Fibroblast of pulmonary artery (primary cell): ENCODE measurements at regions not wholly inside any gene's neighbourhood (a gene's known extent, or its start where the extent isn't known, plus 50 kb on each side); places are given as distances from the start of the nearest gene placed in this dataset.

Experiments
- DNase-seq: peaks from one replicate; pipeline ENCODE4 v3.0.0-alpha.2; 2010; ENCODE audit warnings: low read depth
- H3K4me3 ChIP-seq: replicated peaks from 2 replicates; pipeline ENCODE4 v1.5.1; 2011; ENCODE audit warnings: low read depth, mild to moderate bottlenecking, control low read depth, low read length, moderate library complexity
- TF ChIP-seq, protein P1 (sequence below): IDR thresholded peaks from 2 replicates; pipeline ENCODE4 v1.5.1; 2011; ENCODE audit warnings: mild to moderate bottlenecking, control low read depth, low read length, inconsistent platforms; ENCODE audit errors: missing control alignments

DNA sequence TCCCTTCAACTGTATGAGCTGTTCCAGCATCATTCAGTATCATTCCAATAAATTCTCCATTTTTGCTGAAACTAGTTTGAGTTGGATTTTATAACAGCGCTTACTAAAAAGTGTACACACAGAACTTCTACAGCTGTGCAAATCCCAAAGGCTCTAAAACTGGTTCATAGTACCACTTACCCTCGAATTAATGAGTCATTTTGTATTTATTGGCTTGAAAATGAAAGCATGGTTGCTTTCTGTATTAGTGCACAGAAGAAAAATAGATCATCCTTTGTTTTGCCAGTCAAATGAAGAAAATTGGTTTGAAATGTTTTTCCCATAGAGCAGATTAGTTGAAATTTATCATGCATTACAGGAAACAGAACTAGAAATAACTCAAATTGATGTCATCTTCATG, 268.3 kb upstream of the CPNE8 start:
- DNase-seq = peak; percentile 1
- TF ChIP-seq, protein P1, sequence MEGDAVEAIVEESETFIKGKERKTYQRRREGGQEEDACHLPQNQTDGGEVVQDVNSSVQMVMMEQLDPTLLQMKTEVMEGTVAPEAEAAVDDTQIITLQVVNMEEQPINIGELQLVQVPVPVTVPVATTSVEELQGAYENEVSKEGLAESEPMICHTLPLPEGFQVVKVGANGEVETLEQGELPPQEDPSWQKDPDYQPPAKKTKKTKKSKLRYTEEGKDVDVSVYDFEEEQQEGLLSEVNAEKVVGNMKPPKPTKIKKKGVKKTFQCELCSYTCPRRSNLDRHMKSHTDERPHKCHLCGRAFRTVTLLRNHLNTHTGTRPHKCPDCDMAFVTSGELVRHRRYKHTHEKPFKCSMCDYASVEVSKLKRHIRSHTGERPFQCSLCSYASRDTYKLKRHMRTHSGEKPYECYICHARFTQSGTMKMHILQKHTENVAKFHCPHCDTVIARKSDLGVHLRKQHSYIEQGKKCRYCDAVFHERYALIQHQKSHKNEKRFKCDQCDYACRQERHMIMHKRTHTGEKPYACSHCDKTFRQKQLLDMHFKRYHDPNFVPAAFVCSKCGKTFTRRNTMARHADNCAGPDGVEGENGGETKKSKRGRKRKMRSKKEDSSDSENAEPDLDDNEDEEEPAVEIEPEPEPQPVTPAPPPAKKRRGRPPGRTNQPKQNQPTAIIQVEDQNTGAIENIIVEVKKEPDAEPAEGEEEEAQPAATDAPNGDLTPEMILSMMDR = no peak
- no peak overlapping the region for H3K4me3 ChIP-seq

DNA sequence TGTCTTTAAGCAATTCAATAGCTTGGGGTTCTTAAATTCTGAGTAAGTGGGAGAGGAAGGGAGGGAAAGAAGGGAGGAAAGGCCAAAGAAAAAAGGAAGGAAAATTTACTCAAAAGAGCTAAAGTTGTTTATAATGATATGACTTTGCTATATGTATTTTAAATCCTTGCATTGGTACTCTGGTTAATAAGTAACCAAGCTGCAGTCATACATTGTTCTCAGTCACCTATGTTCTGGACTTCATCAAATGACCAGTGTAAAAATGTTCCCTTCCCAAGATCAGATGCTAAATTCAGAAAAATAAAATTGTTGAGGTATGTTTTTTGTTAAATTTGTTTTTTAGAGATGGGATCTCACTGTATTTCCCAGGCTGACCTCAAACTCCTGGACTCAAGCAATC, 259.9 kb upstream of the CPNE8 start:
- DNase-seq = no peak
- TF ChIP-seq, protein P1 = no peak
- no peak overlapping the region for H3K4me3 ChIP-seq

DNA sequence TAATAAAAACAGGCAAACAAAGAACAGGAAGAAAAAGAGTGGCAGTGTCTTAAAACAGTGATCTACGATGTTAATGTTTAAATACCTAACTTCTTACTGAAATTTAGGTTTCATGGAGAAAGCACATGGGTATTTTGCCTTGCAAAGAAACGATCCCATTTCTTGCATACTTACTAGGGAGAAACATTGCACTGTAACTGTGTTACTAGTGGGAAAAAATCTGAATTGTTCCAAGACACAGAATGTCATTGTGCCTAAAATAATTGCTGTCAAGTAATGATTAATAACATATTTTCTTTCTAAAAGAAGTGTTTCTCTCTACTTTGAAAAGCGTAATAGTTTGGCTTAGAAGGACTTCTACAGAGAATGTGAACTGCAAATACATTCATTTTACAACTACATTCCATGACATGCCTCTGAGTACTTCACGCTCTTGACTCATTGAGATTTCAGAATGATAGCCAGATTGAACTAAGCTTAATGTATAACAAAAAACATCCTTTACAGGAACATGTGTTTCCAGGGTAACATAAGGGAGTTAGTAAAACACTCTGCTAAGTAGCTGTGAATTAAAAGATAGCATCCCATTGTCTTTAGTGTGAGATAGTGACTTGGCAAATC, 256.2 kb upstream of the CPNE8 start:
- TF ChIP-seq, protein P1 = no peak
- peak; percentile 1 for DNase-seq
- no peak overlapping the region for H3K4me3 ChIP-seq

DNA sequence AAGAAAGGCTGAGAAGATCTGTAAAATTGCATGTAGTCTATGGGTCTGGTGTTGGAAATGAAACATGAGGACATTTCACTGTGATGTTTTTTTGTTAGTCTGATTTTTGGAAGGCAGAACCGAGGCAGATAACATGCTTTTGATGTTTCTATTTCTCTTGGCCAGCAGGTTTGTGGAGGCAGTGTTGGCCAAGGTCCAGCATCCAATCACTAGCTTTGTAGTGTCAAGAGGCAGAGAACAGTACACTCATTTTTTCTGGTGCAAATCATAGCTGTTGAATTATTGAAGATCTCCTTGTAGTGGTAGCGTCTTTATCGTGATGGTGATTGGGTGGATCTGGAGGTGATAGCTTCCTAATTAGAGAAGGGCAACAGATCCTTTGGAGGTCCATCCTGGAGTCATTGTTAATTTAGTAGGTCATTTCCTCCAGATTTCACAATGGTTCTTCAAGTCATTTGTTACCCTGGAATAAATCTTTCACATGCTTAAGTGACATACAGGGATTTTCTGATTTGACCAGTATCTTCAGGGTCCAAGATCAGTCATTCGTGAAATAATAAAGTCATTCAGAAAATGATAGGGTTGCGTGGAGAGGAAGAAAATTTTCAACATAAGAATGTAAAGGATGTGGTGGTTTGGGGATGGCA, 252.4 kb upstream of the CPNE8 start:
- no peak overlapping the region for H3K4me3 ChIP-seq
- DNase-seq = peak; percentile 42
- TF ChIP-seq, protein P1 = no peak

DNA sequence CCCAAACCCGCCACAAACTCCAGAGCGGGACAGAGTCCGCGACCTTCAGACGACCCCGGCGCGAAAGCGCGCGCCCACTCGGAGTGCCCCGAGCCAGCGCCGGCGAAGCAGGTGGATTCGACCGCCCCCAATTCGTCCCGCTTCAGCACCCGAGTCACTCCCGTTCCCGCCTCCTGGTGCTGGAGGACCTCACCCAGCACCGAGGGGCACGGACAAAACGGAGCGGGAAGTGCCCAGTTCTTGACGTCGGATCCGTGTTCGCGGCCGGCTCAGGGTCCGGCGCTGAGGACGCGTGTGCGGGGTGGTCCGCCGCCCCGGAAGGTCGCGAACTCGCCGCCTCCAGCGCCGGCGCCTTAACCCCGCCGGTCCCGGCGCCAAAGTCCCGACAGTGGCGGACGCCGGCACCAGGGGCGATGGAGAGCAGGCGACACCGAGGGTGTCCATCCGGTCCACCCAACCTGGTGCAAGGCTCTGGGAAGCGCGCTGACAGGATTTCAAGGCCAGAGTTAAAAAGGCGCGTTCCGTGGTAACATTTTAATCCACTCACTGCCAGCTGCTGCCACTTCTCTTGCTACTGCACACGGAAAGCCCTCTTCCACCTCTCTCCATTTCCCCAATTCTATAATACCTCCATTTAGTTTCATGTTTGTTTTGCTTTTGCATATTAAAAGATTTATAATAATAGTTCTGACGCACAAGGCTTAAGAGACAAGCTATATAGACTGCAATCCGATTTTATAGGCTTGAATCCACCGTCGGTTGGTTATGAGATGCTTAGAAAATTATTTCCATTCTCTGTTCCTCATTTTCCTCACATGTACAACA, 240.0 kb upstream of the CPNE8 start:
- DNase-seq = peak; percentile 43
- TF ChIP-seq, protein P1 = peak; percentile 55
- H3K4me3 ChIP-seq = peak overlapping the region; percentile 54

DNA sequence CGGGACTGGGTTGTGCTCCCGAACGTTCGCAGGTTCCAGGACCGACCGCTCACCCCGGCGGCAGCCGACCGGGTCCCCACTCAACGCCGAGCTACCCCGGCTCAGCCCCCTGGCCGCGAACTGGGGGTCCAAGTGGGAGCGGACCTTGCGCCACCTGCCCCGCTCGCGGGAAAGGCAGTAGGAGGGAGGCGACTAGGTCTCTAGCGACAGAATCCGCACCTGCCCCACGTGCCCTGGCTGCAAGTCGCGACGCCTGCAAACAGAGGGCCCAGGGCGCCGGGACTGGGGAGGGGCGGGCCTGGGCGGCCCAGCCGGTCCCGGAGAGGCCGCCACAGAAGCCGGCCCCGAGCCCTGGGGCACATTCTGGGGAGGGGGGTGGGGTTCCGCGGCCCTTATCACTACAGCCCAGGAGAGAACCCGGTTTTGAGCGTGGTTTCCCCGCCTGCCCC, 239.2 kb upstream of the CPNE8 start:
- TF ChIP-seq, protein P1 = no peak
- DNase-seq = no peak
- peak overlapping the region; percentile 54 for H3K4me3 ChIP-seq
